ENCODE measurements at regions not wholly inside any gene's neighbourhood (a gene's known extent, or its start where the extent isn't known, plus 50 kb on each side); places are given as distances from the start of the nearest gene placed in this dataset.

- H3K27ac ChIP-seq: no peak overlapping the region
- TF ChIP-seq CTCF (conservative IDR thresholded peaks at IDR 0.05): no peak
Measured at GRCh38 chr12:23113781-23114180, 488.8 kb downstream of the ETNK1 start.

- no peak for TF ChIP-seq CTCF (conservative IDR thresholded peaks at IDR 0.05)
Measured at GRCh38 chr12:23115984-23116383, 491.0 kb downstream of the ETNK1 start.

GRCh38 chr12:23126794-23127193 lies 501.8 kb downstream of the ETNK1 start:
- TF ChIP-seq CTCF (conservative IDR thresholded peaks at IDR 0.05): no peak
- no peak overlapping the region for H3K27ac ChIP-seq

More at GRCh38 chr12:23115984-23116383, 491.0 kb downstream of the ETNK1 start:
- no peak overlapping the region for H3K27ac ChIP-seq

DNA sequence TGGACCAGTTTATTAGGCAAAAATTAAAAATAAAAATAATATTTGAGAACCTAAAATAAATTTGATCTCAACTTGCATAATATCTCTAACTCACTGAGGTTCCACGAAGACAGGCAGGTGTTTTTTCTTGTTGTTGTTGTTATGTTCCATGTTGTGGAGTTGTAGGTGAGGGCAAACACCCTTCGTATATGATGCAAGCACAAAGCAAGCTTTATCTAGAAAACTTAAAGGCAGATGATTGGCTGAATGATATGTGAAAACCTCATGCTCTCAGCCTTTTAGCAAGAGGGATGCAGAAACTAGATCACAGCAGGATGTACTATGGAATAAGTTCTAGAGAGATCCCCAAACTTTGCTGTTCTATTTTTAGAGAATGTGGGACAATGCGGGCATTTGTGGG lies 502.7 kb downstream of the ETNK1 start:
- TF ChIP-seq CTCF (conservative IDR thresholded peaks at IDR 0.05): no peak
- H3K27ac ChIP-seq: no peak overlapping the region

DNA sequence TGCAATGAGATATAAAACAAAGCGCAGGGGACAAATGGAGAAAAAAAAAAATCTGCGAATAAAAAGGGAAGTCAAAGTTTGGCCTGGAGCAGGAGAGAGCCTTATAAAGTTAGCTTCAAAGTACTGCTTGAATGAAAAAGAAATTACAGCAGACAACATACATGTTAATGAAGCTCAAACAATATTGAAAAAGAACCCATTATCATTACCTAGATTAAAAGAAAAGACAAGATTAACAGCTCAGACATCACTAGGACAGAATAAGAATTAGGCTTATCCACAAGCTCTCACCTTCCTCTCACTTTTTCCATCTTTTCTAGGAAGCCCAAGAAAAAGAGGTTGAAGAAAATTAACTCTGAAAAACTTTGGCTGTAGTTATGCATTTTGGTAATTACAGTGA lies 503.5 kb downstream of the ETNK1 start:
- no peak for TF ChIP-seq CTCF (conservative IDR thresholded peaks at IDR 0.05)
- H3K27ac ChIP-seq: no peak overlapping the region

- no peak for TF ChIP-seq CTCF (conservative IDR thresholded peaks at IDR 0.05)
- H3K27ac ChIP-seq: no peak overlapping the region
Measured at GRCh38 chr12:23132357-23132756, 507.4 kb downstream of the ETNK1 start.

- no peak overlapping the region for H3K27ac ChIP-seq
- no peak for TF ChIP-seq CTCF (conservative IDR thresholded peaks at IDR 0.05)
Measured at GRCh38 chr12:23133471-23133870, 508.5 kb downstream of the ETNK1 start.

- no peak overlapping the region for H3K27ac ChIP-seq
- no peak for TF ChIP-seq CTCF (conservative IDR thresholded peaks at IDR 0.05)
Measured at GRCh38 chr12:23139026-23139425, 514.1 kb downstream of the ETNK1 start.

All from VCaP (cell line).